OCI-LY7 (cell line): ENCODE measurements at regions not wholly inside any gene's neighbourhood (a gene's known extent, or its start where the extent isn't known, plus 50 kb on each side); places are given as distances from the start of the nearest gene placed in this dataset.

Experiments used
- BruUV-seq: library from RNA; stranded (reverse); fragments of 400-500 nt; replicated peaks from 2 replicates; lab custom pipeline; 2021; lab: Mats Ljungman, UMichigan
- CTCF ChIA-PET: fragments of 300-600 bp; sonication (Branson Sonifier 250); formaldehyde crosslinking; loops from one replicate; lab custom pipeline; 2022; ENCODE audit warnings: antibody characterized with exemption; ENCODE audit not compliant: unreplicated experiment; lab: Charles Lee
- POLR2A ChIA-PET: fragments of 300-600 bp; sonication (Branson Sonifier 250); formaldehyde crosslinking; loops from one replicate; lab custom pipeline; 2022; ENCODE audit warnings: antibody characterized with exemption; lab: Charles Lee
- DNase-seq: peaks from one replicate; pipeline ENCODE4 v3.0.0-alpha.2; 2015; ENCODE audit warnings: low spot score
- H2AFZ ChIP-seq: fragments of 200-600 bp; sonication (generic), shearing (Covaris generic); 2 replicates; pipeline ENCODE4 v1.6.1; 2014; ENCODE audit warnings: mild to moderate bottlenecking, antibody characterized with exemption, low read length, moderate library complexity
- H3K27ac ChIP-seq: fragments of 200-600 bp; sonication (generic); 2 replicates; pipeline ENCODE4 v1.5.1; 2014; ENCODE audit warnings: mixed run types, low read depth, mild to moderate bottlenecking, moderate library complexity, low read length, inconsistent platforms; ENCODE audit not compliant: poor library complexity, severe bottlenecking
- H3K36me3 ChIP-seq: fragments of 200-600 bp; sonication (generic); 2 replicates; pipeline ENCODE4 v1.6.1; 2014; ENCODE audit warnings: mild to moderate bottlenecking, antibody characterized with exemption, low read length, moderate library complexity, mixed read lengths; ENCODE audit not compliant: insufficient read depth
- H3K4me1 ChIP-seq: fragments of 200-600 bp; sonication (generic); 2 replicates; pipeline ENCODE4 v1.5.1; 2014; ENCODE audit warnings: mild to moderate bottlenecking, low read length; ENCODE audit not compliant: insufficient read depth, poor library complexity, severe bottlenecking
- H3K4me2 ChIP-seq: fragments of 200-600 bp; sonication (generic); 2 replicates; pipeline ENCODE4 v1.6.1; 2014; ENCODE audit warnings: mild to moderate bottlenecking, low read length
- H3K4me3 ChIP-seq: fragments of 200-600 bp; sonication (generic); 2 replicates; pipeline ENCODE4 v1.5.1; 2014; ENCODE audit warnings: mild to moderate bottlenecking, low read depth, low read length; ENCODE audit not compliant: poor library complexity, severe bottlenecking
- H3K79me2 ChIP-seq: fragments of 200-600 bp; sonication (generic); 2 replicates; pipeline ENCODE4 v1.6.1; 2016; ENCODE audit warnings: low read depth, mild to moderate bottlenecking, low read length, moderate library complexity, mixed read lengths; ENCODE audit not compliant: insufficient read depth
- H3K9me2 ChIP-seq: fragments of 200-600 bp; sonication (generic); 2 replicates; pipeline ENCODE4 v1.6.1; 2016; ENCODE audit warnings: mild to moderate bottlenecking, low read length, mixed read lengths; ENCODE audit not compliant: insufficient read depth
- H3K9me3 ChIP-seq: fragments of 200-600 bp; sonication (generic); 2 replicates; pipeline ENCODE4 v1.6.1; 2014; ENCODE audit warnings: mild to moderate bottlenecking, mixed run types, low read length, mixed read lengths
- H4K20me1 ChIP-seq: fragments of 200-600 bp; sonication (generic); 2 replicates; pipeline ENCODE4 v1.6.1; 2014; ENCODE audit warnings: mild to moderate bottlenecking, antibody characterized with exemption, low read length, moderate library complexity, mixed read lengths; ENCODE audit not compliant: insufficient read depth
- EZH2phosphoT487 ChIP-seq: fragments of 200-600 bp; sonication (generic); IDR thresholded peaks from 2 replicates; pipeline ENCODE4 v1.6.1; 2018; ENCODE audit warnings: low read depth, borderline replicate concordance, mild to moderate bottlenecking, mixed run types, antibody characterized with exemption, low read length, moderate library complexity, mixed read lengths
- intact Hi-C: fragments of 100-400 bp; cut with micrococcal nuclease; formaldehyde crosslinking; loops from one replicate; pipeline ENCODE4 v1.10.0; 2022; ENCODE audit not compliant: unreplicated experiment
- TF ChIP-seq, protein P1 (sequence below): fragments of 200-600 bp; sonication (generic); conservative IDR thresholded peaks from 2 replicates; pipeline ENCODE4 v1.5.1; 2014; ENCODE audit warnings: mild to moderate bottlenecking, antibody characterized with exemption, low read length, moderate library complexity, mixed read lengths

- no TSS peak for BruUV-seq
- no peak overlapping the region for H3K4me2 ChIP-seq
- intact Hi-C loops: no loop called here
- H3K9me2 ChIP-seq: no peaks in the 10 kb centered on the region
- H3K4me3 ChIP-seq: no peak overlapping the region
- ChIA-PET POLR2A (interaction anchor here (1.0 kb wide), 1 partner anchor 12 kb away, joined by 4 read pairs; no protein-coding TSS in a partner anchor), CTCF (no interaction called here)
- no peaks in the 10 kb centered on the region for H3K79me2 ChIP-seq
- no peak for DNase-seq
- H3K4me1 ChIP-seq: no peaks in the 10 kb centered on the region
- H3K9me3 ChIP-seq: no peaks in the 10 kb centered on the region
- H3K27ac ChIP-seq: no peak overlapping the region
- H4K20me1 ChIP-seq: no peaks in the 10 kb centered on the region
- H2AFZ ChIP-seq: no peak overlapping the region
- H3K36me3 ChIP-seq: no peaks in the 10 kb centered on the region
- TF ChIP-seq EZH2phosphoT487: no peak
- TF ChIP-seq, protein P1, sequence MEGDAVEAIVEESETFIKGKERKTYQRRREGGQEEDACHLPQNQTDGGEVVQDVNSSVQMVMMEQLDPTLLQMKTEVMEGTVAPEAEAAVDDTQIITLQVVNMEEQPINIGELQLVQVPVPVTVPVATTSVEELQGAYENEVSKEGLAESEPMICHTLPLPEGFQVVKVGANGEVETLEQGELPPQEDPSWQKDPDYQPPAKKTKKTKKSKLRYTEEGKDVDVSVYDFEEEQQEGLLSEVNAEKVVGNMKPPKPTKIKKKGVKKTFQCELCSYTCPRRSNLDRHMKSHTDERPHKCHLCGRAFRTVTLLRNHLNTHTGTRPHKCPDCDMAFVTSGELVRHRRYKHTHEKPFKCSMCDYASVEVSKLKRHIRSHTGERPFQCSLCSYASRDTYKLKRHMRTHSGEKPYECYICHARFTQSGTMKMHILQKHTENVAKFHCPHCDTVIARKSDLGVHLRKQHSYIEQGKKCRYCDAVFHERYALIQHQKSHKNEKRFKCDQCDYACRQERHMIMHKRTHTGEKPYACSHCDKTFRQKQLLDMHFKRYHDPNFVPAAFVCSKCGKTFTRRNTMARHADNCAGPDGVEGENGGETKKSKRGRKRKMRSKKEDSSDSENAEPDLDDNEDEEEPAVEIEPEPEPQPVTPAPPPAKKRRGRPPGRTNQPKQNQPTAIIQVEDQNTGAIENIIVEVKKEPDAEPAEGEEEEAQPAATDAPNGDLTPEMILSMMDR: no peak
These were observed 82.7 kb downstream of the FOXB1 start for GRCh38 chr15:60086681-60087429.

- Histone ChIP-seq H3K4me2 (no peak overlapping the region), H3K27ac (no peak overlapping the region), H4K20me1 (no peaks in the 10 kb centered on the region), H3K4me3 (no peak overlapping the region), H3K36me3 (no peaks in the 10 kb centered on the region), H3K9me2 (no peaks in the 10 kb centered on the region), H3K9me3 (no peaks in the 10 kb centered on the region), H2AFZ (no peak overlapping the region), H3K4me1 (no peaks in the 10 kb centered on the region), H3K79me2 (no peaks in the 10 kb centered on the region)
- ChIA-PET CTCF (no interaction called here), POLR2A (interaction anchor here (0.9 to 1.0 kb wide), 2 partner anchors 12 to 15 kb away, joined by 3 to 4 read pairs; no protein-coding TSS in a partner anchor)
- intact Hi-C loops: no loop called here
- DNase-seq: no peak
- TF ChIP-seq EZH2phosphoT487: no peak
- TF ChIP-seq, protein P1: no peak
- BruUV-seq: no TSS peak
These were observed 83.5 kb downstream of the FOXB1 start for GRCh38 chr15:60087561-60087960.

- TF ChIP-seq, protein P1: no peak
- TF ChIP-seq EZH2phosphoT487: no peak
- POLR2A ChIA-PET: no interaction called here
- no peak for DNase-seq
- H2AFZ ChIP-seq: no peak overlapping the region
- no peaks in the 10 kb centered on the region for H3K4me1 ChIP-seq
- no peaks in the 10 kb centered on the region for H3K79me2 ChIP-seq
- intact Hi-C loops: no loop called here
- H3K9me2 ChIP-seq: no peaks in the 10 kb centered on the region
- no peaks in the 10 kb centered on the region for H3K36me3 ChIP-seq
- H3K4me3 ChIP-seq: no peak overlapping the region
- H3K9me3 ChIP-seq: no peaks in the 10 kb centered on the region
- no peak overlapping the region for H3K4me2 ChIP-seq
- no peaks in the 10 kb centered on the region for H4K20me1 ChIP-seq
- H3K27ac ChIP-seq: no peak overlapping the region
- CTCF ChIA-PET: no interaction called here
- BruUV-seq: no TSS peak
These were observed 86.6 kb downstream of the FOXB1 start for GRCh38 chr15:60090747-60091146.
